GM18868 (cell line): ENCODE measurements at regions not wholly inside any gene's neighbourhood (a gene's known extent, or its start where the extent isn't known, plus 50 kb on each side); places are given as distances from the start of the nearest gene placed in this dataset.

Experiments used
- ATAC-seq: cut with Tn5 transposase; IDR thresholded peaks from one replicate; pipeline ENCODE4 v1.9.1; 2021; ENCODE audit warnings: mild to moderate bottlenecking, moderate library complexity; ENCODE audit not compliant: unreplicated experiment

GRCh38 chr11:131290185-131290584, 80.2 kb upstream of the NTM start:
- ATAC-seq, result no peak

GRCh38 chr11:131295986-131296385, 74.4 kb upstream of the NTM start:
- no peak for ATAC-seq

- no peak for ATAC-seq
Observed at GRCh38 chr11:131297441-131297840, 73.0 kb upstream of the NTM start.

- no peak for ATAC-seq
Observed at GRCh38 chr11:131299598-131300438, 70.6 kb upstream of the NTM start.

- ATAC-seq, result no peak
Observed at GRCh38 chr11:131300439-131300717, 70.0 kb upstream of the NTM start.

- ATAC-seq, result no peak
Observed at GRCh38 chr11:131301306-131301705, 69.1 kb upstream of the NTM start.

GRCh38 chr11:131302836-131303235, 67.6 kb upstream of the NTM start:
- ATAC-seq, result no peak

- ATAC-seq, result no peak
Observed at GRCh38 chr11:131303611-131304119, 66.8 kb upstream of the NTM start.

GRCh38 chr11:131305005-131305404, 65.4 kb upstream of the NTM start:
- ATAC-seq, result no peak

GRCh38 chr11:131307506-131307905, 62.9 kb upstream of the NTM start:
- no peak for ATAC-seq

GRCh38 chr11:131309776-131310175, 60.6 kb upstream of the NTM start:
- no peak for ATAC-seq

GRCh38 chr11:131311776-131312514, 58.5 kb upstream of the NTM start:
- ATAC-seq, result no peak
